PFSK-1 (cell line): ENCODE measurements at regions not wholly inside any gene's neighbourhood (a gene's known extent, or its start where the extent isn't known, plus 50 kb on each side); places are given as distances from the start of the nearest gene placed in this dataset.

Source experiments
- FOXP2 ChIP-seq: optimal IDR thresholded peaks from 2 replicates; pipeline ENCODE3; 2011; ENCODE audit warnings: borderline replicate concordance, control low read depth, inconsistent platforms; ENCODE audit not compliant: insufficient read depth; ENCODE audit errors: extremely low read length, extremely low read depth
- POLR2AphosphoS5 ChIP-seq: IDR thresholded peaks from 2 replicates; pipeline ENCODE4 v1.6.1; 2012; ENCODE audit warnings: low read depth, mild to moderate bottlenecking, control low read depth, low read length, moderate library complexity
- REST ChIP-seq, 2 experiments: IDR thresholded peaks; 2 replicates each; pipeline versions ENCODE4 v1.6.1 to v1.8.0; 2011 to 2012; ENCODE audit warnings: low read depth in 2 of 2, low read length in 2 of 2, control low read depth in 1 of 2, inconsistent platforms in 1 of 2, mild to moderate bottlenecking in 1 of 2, moderate library complexity in 1 of 2; ENCODE audit not compliant: insufficient read depth in 1 of 2
- SIN3A ChIP-seq: IDR thresholded peaks from 2 replicates; pipeline ENCODE4 v1.6.1; 2012; ENCODE audit warnings: mild to moderate bottlenecking, low read length, moderate library complexity, borderline replicate concordance; ENCODE audit not compliant: insufficient read depth
- TAF1 ChIP-seq: IDR thresholded peaks from 2 replicates; pipeline ENCODE4 v1.6.1; 2012; ENCODE audit warnings: low read length, control low read depth, borderline replicate concordance; ENCODE audit not compliant: insufficient read depth

- no peak for TF ChIP-seq TAF1
- no peak for TF ChIP-seq POLR2AphosphoS5
- no peak for TF ChIP-seq FOXP2
- TF ChIP-seq SIN3A, result no peak
- no peak for TF ChIP-seq REST (IDR thresholded peaks at IDR 0.05; ENCODE audit: insufficient read depth in 1 of 2, low read depth in 2 of 2, low read length in 2 of 2)
These were observed 1141.4 kb downstream of the TBL1XR1 start for GRCh38 chr3:176055836-176056235.
